ENCODE measurements at regions not wholly inside any gene's neighbourhood (a gene's known extent, or its start where the extent isn't known, plus 50 kb on each side); places are given as distances from the start of the nearest gene placed in this dataset.

DNA sequence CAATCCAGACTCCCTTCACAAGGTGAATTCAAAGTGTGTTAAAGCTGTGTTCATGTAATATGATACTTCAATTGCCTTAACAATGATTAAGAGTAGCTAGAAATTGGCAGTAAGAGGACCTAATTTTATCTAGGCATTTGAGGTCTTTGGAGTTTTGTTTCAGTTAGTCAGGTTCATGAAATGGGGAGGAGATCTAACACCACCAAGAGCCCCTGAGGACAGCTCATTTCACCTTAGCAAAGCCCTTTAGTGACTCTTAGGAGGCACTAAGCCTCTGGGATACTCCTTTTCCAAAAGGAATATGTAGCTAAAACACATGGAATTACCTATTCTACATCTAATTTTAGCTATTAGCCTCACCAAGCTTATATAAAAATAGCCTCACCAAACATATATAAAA is 716.5 kb upstream of the RAB6C start:
- TF ChIP-seq, protein P1, sequence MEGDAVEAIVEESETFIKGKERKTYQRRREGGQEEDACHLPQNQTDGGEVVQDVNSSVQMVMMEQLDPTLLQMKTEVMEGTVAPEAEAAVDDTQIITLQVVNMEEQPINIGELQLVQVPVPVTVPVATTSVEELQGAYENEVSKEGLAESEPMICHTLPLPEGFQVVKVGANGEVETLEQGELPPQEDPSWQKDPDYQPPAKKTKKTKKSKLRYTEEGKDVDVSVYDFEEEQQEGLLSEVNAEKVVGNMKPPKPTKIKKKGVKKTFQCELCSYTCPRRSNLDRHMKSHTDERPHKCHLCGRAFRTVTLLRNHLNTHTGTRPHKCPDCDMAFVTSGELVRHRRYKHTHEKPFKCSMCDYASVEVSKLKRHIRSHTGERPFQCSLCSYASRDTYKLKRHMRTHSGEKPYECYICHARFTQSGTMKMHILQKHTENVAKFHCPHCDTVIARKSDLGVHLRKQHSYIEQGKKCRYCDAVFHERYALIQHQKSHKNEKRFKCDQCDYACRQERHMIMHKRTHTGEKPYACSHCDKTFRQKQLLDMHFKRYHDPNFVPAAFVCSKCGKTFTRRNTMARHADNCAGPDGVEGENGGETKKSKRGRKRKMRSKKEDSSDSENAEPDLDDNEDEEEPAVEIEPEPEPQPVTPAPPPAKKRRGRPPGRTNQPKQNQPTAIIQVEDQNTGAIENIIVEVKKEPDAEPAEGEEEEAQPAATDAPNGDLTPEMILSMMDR (IDR thresholded peaks at IDR 0.05; ENCODE audit: insufficient read depth, low read length, poor library complexity, severe bottlenecking) = no peak
- TF ChIP-seq EZH2phosphoT487 (conservative IDR thresholded peaks at IDR 0.05; ENCODE audit: low read length) = no peak
